ENCODE measurements at regions not wholly inside any gene's neighbourhood (a gene's known extent, or its start where the extent isn't known, plus 50 kb on each side); places are given as distances from the start of the nearest gene placed in this dataset.
A peak's percentile ranks its signal among the peaks of the same experiment; 100 is the strongest.

DNA sequence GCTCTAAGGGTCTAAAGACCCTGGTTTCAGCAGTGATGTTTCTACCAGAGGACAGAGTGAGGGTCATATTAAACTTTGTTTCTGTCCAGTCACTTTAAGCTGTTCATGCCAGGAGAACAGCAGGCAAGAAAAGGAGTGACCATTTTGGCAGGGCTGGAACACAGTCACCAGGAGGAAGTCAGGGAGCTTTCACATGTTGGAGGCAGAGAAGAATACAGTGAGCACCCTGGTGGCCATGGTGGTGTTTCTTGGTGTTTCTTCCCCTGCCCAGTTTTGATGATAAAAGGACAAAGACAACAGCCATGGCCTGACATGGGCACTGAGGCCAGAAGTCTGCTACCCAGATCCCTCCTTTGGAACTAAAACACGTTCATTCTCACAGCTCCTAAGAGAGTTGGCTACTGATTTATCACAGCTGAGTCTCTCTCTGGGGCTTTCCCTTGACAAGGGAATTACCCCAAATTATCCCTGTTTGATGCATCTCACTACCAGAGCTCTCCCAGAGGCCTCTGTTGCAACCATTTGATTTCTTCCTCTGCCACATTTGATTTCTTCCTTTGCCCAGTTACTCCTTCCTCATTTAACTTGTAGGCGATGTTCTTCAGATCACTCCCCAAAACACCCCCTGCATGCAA, 106.4 kb upstream of the NWD2 start:
- no peak for TF ChIP-seq POLR2A (IDR thresholded peaks at IDR 0.05; ENCODE audit: low read length)
- no peak for TF ChIP-seq GATA1 (IDR thresholded peaks at IDR 0.05; ENCODE audit: low read depth, low read length)
- no peak for DNase-seq

- TF ChIP-seq POLR2A (IDR thresholded peaks at IDR 0.05; ENCODE audit: low read length) (no peak), GATA1 (IDR thresholded peaks at IDR 0.05; ENCODE audit: low read depth, low read length) (no peak)
- DNase-seq = no peak
Measured at GRCh38 chr4:37138789-37139188, 105.8 kb upstream of the NWD2 start.

- no peak for TF ChIP-seq POLR2A (IDR thresholded peaks at IDR 0.05; ENCODE audit: low read length)
- TF ChIP-seq GATA1 (IDR thresholded peaks at IDR 0.05; ENCODE audit: low read depth, low read length) = no peak
- no peak for DNase-seq
Measured at GRCh38 chr4:37139987-37140386, 104.6 kb upstream of the NWD2 start.

- no peak for DNase-seq
- TF ChIP-seq POLR2A (IDR thresholded peaks at IDR 0.05; ENCODE audit: low read length) (no peak), GATA1 (IDR thresholded peaks at IDR 0.05; ENCODE audit: low read depth, low read length) (no peak)
Measured at GRCh38 chr4:37146260-37146659, 98.3 kb upstream of the NWD2 start.

DNA sequence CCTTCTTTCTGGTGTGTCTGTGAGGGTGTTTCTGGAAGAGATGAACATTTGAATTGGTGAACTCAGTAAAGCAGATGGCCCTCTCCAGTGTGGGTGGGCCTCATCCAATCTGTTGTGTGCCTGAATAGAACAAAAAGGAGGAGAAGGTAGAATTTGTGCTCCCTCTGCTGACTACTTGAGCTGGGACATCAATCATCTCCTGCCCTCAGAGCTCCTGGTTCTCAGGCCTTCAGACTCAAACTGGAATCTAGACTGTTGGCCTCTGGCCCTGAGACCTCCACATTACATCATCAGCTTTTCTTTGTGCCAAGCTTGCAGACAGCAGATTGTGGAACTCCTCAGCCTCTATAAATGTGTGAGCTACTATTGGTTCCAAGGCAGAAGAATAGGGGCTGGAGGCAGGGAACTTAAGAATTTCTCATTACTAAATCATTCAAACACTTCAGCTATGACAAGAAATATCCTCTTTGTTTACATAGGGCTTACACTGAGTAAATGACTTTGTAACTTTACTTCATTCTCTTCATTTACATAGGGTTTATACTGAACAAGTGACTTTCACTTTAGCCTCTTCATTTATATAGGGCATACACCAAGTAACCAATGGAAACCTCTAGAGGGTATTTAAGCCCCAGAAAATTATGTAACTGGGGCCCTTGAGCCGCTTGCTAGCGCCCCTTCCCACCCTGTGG, 86.9 kb upstream of the NWD2 start:
- no peak for DNase-seq
- no peak for TF ChIP-seq POLR2A (IDR thresholded peaks at IDR 0.05; ENCODE audit: low read length)
- no peak for TF ChIP-seq GATA1 (IDR thresholded peaks at IDR 0.05; ENCODE audit: low read depth, low read length)

DNA sequence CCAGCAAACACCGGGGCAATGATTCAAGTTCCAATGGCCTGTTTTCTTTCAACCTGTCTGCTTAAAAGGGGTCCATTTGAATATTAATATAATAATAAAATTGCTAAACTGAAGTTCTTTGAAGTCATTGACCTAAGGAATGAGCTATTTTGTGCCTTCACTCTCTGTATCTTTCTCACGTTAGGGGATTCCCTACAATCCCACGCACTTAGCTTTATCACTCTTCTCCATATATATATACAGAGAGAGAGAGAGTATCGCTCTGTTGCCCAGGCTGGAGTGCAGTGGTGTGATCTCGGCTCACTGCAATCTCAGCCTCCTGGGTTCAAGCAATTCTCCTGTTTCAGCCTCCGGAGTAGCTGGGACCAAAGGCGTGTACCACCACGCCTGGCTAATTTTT, 83.9 kb upstream of the NWD2 start:
- no peak for DNase-seq
- no peak for TF ChIP-seq GATA1 (IDR thresholded peaks at IDR 0.05; ENCODE audit: low read depth, low read length)
- TF ChIP-seq POLR2A (IDR thresholded peaks at IDR 0.05; ENCODE audit: low read length) = no peak

GRCh38 chr4:37165844-37166243, 78.7 kb upstream of the NWD2 start:
- TF ChIP-seq GATA1 (IDR thresholded peaks at IDR 0.05; ENCODE audit: low read depth, low read length) (no peak), POLR2A (IDR thresholded peaks at IDR 0.05; ENCODE audit: low read length) (no peak)

DNA sequence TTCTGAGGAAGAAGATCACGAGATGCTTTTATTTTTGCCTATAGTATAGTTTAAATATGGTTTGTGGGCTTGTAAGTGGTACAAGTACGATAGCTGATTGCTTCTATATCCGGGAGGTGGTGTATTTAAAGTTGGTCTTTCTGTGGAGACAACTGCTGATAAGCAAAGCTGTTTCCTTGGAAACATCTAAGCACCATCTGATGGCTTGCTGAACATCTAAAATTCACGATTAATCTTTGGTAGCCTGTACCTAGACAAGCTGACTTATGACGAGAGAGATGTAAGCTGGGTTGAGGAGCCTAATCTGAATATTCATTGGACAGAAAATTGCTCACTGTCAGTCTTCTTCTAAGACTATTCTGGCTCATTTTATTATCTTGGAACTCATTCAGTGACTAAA, 74.6 kb upstream of the NWD2 start:
- TF ChIP-seq GATA1 (IDR thresholded peaks at IDR 0.05; ENCODE audit: low read depth, low read length) (no peak), POLR2A (IDR thresholded peaks at IDR 0.05; ENCODE audit: low read length) (no peak)
- DNase-seq = no peak

More at GRCh38 chr4:37165844-37166243, 78.7 kb upstream of the NWD2 start:
- DNase-seq = no peak

DNA sequence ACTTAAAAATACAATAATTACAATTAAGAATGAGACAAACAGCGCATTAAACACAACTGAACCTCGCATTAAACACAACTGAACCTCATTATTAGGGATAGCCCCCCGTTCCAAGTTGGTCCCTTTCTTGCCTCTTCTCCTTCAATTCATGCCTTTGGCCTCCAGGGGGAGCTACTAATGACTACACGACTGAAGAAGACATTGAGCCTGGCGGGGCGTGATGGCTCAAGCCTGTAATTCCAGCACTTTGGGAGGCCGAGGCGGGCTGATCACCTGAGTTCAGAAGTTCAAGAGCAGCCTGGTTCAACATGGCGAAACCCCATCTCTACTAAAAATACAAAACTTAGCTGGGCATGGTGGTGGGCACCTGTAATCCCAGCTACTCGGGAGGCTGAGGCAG, 56.4 kb upstream of the NWD2 start:
- peak; percentile 7 to 49 for DNase-seq
- no peak for TF ChIP-seq POLR2A (IDR thresholded peaks at IDR 0.05; ENCODE audit: low read length)
- no peak for TF ChIP-seq GATA1 (IDR thresholded peaks at IDR 0.05; ENCODE audit: low read depth, low read length)
